GM12873 (cell line): ENCODE measurements at regions not wholly inside any gene's neighbourhood (a gene's known extent, or its start where the extent isn't known, plus 50 kb on each side); places are given as distances from the start of the nearest gene placed in this dataset.

Experiments used
- TF ChIP-seq, protein P1 (sequence below): IDR thresholded peaks from 2 replicates; pipeline ENCODE4 v1.5.1; 2012; ENCODE audit warnings: low read depth, mild to moderate bottlenecking, moderate library complexity, low read length, control low read depth; ENCODE audit not compliant: insufficient read depth; ENCODE audit errors: missing control alignments

- TF ChIP-seq, protein P1, sequence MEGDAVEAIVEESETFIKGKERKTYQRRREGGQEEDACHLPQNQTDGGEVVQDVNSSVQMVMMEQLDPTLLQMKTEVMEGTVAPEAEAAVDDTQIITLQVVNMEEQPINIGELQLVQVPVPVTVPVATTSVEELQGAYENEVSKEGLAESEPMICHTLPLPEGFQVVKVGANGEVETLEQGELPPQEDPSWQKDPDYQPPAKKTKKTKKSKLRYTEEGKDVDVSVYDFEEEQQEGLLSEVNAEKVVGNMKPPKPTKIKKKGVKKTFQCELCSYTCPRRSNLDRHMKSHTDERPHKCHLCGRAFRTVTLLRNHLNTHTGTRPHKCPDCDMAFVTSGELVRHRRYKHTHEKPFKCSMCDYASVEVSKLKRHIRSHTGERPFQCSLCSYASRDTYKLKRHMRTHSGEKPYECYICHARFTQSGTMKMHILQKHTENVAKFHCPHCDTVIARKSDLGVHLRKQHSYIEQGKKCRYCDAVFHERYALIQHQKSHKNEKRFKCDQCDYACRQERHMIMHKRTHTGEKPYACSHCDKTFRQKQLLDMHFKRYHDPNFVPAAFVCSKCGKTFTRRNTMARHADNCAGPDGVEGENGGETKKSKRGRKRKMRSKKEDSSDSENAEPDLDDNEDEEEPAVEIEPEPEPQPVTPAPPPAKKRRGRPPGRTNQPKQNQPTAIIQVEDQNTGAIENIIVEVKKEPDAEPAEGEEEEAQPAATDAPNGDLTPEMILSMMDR = no peak
These were observed 296.9 kb downstream of the NUAK1 start for GRCh38 chr12:105841840-105842239.

DNA sequence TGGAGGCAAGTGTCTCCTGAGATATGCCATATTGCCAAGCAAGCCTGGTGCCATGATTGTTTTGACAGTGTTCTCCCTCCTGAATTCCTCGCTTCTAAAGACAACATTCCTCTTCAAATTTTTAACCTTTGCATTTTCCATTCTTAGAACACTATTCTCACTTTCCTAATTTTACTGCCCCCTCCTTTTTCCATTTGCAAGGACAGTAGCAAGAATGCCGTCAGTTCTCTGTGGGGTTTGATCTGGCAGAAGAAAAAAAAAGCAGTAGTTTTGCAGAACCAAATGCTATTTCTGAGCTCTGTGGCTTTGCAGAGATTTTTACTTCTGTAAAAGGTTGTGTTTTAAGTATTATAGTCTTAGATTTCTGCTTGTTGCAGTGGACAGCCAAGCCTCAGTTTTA lies 295.2 kb downstream of the NUAK1 start:
- TF ChIP-seq, protein P1 = no peak

DNA sequence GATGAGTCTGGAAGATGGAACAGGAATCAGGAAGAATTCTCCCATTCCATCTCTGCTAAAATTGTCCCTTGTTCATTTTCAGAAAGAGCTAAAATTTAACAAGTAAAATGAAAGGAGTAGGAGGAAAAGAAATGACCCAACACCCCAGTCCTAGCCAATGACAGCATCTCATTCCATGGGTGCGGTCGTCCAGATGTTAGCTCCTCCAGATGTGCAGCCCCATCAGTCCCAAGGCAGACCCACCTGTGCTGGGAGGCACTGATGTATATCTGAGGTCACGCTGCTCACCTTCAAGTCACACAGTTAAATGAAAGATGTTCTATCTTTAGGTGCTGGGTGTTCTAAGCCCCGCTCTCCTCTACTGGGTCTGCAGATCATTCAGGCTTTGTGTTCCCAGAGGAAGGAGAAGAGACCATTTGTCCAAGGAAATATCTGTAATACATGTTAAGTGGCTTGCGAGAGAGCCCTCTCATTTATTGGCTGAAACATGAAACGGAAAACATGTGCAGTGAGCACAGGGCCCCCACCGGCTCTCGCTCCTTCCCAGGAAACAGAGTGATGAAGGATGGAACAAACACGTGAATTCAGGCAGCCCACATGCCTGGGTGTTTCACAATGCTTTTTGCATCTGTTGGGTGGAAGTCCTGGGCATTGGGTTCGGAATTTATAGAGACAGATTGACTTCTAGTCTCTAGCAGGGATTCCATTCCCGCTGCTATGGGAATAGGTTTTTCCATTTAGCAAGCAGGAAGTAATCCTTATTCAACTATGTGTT lies 294.6 kb downstream of the NUAK1 start:
- TF ChIP-seq, protein P1 = no peak

DNA sequence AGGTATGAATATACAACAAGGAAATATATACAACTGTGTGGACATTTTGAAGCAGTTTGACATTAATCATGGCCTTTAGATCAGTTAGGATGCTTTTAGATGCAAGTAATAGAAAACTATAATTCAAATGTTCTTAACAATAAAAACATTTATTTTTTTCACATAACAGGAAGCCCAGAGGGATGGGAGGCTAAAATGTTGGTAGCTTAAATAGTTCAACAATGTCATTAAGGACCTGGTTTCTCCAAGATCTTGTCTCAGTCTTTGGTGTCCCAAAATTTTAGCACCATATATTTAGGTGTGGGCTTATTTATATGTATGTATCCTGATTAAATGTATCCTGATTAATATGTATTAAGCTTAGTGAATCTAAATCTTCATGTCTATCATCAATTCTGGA lies 292.4 kb downstream of the NUAK1 start:
- TF ChIP-seq, protein P1 = no peak

DNA sequence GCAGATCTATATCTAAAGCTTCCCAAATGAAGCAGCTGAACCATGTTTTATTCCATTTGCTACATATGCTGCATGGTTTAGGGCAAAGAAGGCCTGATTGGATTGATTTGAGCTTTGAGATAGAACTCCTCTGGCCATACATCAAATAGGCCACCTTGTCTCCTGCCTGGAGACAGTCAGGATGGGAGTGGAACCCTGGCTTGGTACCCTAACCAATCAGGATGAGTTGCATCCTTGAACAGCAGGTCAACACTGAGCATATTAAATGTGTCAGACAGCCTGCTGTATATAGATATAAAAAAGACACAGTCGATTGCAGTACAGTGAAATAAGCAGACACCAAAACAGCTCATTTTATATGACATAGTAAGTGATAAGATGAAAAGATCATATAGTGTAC lies 291.7 kb downstream of the NUAK1 start:
- TF ChIP-seq, protein P1 = no peak

DNA sequence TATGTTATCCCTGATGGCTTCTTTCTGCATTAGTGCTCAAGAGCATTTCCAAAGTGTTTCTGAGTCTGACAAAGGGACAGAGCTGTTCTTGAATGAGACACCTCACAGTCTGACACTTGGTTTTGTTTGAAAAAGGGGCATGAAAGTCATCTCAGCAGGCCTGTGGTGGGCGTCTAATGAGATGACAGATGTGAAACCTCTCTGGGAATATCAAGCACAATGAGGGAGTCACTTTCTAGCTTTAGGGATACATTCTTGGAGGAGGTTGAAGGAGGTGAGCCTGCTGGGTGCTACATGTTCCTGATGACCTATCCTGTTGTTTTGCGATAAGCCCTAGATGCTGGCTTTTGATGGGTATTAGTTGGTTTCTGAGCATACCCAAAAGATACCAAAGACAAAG lies 290.5 kb downstream of the NUAK1 start:
- TF ChIP-seq, protein P1 = no peak

GRCh38 chr12:105850103-105850968 lies 288.4 kb downstream of the NUAK1 start:
- TF ChIP-seq, protein P1 = no peak
